H1 (cell line): ENCODE measurements at regions not wholly inside any gene's neighbourhood (a gene's known extent, or its start where the extent isn't known, plus 50 kb on each side); places are given as distances from the start of the nearest gene placed in this dataset.

Experiments used
- CTCF ChIA-PET: fragments of 300-600 bp; sonication (Branson Sonifier 250); formaldehyde crosslinking; loops from one replicate; lab custom pipeline; 2021; ENCODE audit not compliant: partially characterized antibody; lab: Charles Lee
- POLR2A ChIA-PET: fragments of 300-600 bp; sonication (Branson Sonifier 250); formaldehyde crosslinking; loops from one replicate; lab custom pipeline; 2021; ENCODE audit warnings: inconsistent platforms; ENCODE audit not compliant: partially characterized antibody; lab: Charles Lee
- DNase-seq, 2 experiments: peaks; one replicate each; pipeline versions ENCODE4 v3.0.0 to v3.0.0-alpha.2; 2010 to 2022; ENCODE audit warnings: low spot score in 2 of 2, low read depth in 1 of 2, mixed read lengths in 1 of 2
- FAIRE-seq: peaks from 2 replicates; lab custom pipeline; 2011; peaks lifted over from hg19 to GRCh38; lab: Jason Lieb, UNC
- H2AFZ ChIP-seq: 2 replicates; pipeline ENCODE4 v1.8.1; 2012; ENCODE audit warnings: low read length, inconsistent platforms
- H2AK5ac ChIP-seq: 2 replicates; pipeline ENCODE4 v1.6.1; 2013; ENCODE audit warnings: low read depth, low read length
- H2BK120ac ChIP-seq: replicated peaks from 2 replicates; pipeline ENCODE3; 2013; ENCODE audit warnings: low read depth, low read length, inconsistent platforms
- H2BK12ac ChIP-seq: 2 replicates; pipeline ENCODE4 v1.6.1; 2013; ENCODE audit warnings: low read depth, low read length
- H2BK15ac ChIP-seq: 2 replicates; pipeline ENCODE4 v1.6.1; 2013; ENCODE audit warnings: low read length
- H2BK20ac ChIP-seq: 2 replicates; pipeline ENCODE4 v1.6.1; 2013; ENCODE audit warnings: low read length
- H2BK5ac ChIP-seq: 2 replicates; pipeline ENCODE4 v1.6.1; 2013; ENCODE audit warnings: low read depth, low read length
- H3K14ac ChIP-seq: 2 replicates; pipeline ENCODE4 v1.6.1; 2013; ENCODE audit warnings: inconsistent platforms; ENCODE audit not compliant: insufficient read length
- H3K18ac ChIP-seq: 2 replicates; pipeline ENCODE4 v1.6.1; 2013; ENCODE audit warnings: low read length; ENCODE audit errors: extremely low read depth
- H3K23ac ChIP-seq: 2 replicates; pipeline ENCODE4 v1.6.1; 2013; ENCODE audit warnings: inconsistent platforms; ENCODE audit not compliant: insufficient read length
- H3K23me2 ChIP-seq: 2 replicates; pipeline ENCODE4 v1.6.1; 2013; ENCODE audit warnings: low read depth, low read length
- H3K27ac ChIP-seq: 2 replicates; pipeline ENCODE4 v1.6.1; 2011; ENCODE audit warnings: low read depth, low read length, inconsistent platforms
- H3K27me3 ChIP-seq, 4 experiments: replicated peaks in 1 of 4; 1 replicate in 1 of 4; 2 replicates in 3 of 4; pipeline versions ENCODE4 v1.6.1 to v1.8.1; 2011 to 2013; ENCODE audit warnings: low read length in 3 of 4, mild to moderate bottlenecking in 3 of 4, inconsistent platforms in 2 of 4, mixed read lengths in 2 of 4, moderate library complexity in 1 of 4; ENCODE audit not compliant: control insufficient read depth in 3 of 4, insufficient read depth in 3 of 4; ENCODE audit errors: extremely low read depth in 1 of 4
- H3K36me3 ChIP-seq, 4 experiments: 2 replicates each; pipeline versions ENCODE4 v1.6.1 to v1.8.1; 2011 to 2013; ENCODE audit warnings: mild to moderate bottlenecking in 4 of 4, low read length in 3 of 4, moderate library complexity in 2 of 4, control low read depth in 1 of 4, inconsistent platforms in 1 of 4; ENCODE audit not compliant: insufficient read depth in 4 of 4, control insufficient read depth in 2 of 4
- H3K4ac ChIP-seq: replicated peaks from 2 replicates; pipeline ENCODE3; 2013; ENCODE audit warnings: low read length, low read depth, mixed read lengths, inconsistent platforms; ENCODE audit not compliant: insufficient read length
- H3K4me1 ChIP-seq, 4 experiments: replicated peaks in 1 of 4; 1 replicate in 1 of 4; 2 replicates in 3 of 4; pipeline versions ENCODE4 v1.6.1 to v1.8.1; 2011 to 2013; ENCODE audit warnings: low read length in 3 of 4, inconsistent platforms in 2 of 4, mixed read lengths in 1 of 4; ENCODE audit not compliant: insufficient read depth in 4 of 4, control insufficient read depth in 3 of 4
- H3K4me2 ChIP-seq, 2 experiments: 2 replicates each; pipeline versions ENCODE4 v1.6.1 to v1.8.1; 2011 to 2013; ENCODE audit warnings: low read depth in 2 of 2, low read length in 2 of 2, control low read depth in 1 of 2, inconsistent platforms in 1 of 2, mild to moderate bottlenecking in 1 of 2; ENCODE audit not compliant: insufficient read depth in 1 of 2
- H3K4me3 ChIP-seq, 4 experiments: fragments of 200-600, 300-600 bp in 1 of 4; sonication (generic), shearing (Covaris generic), sonication (Bioruptor Twin) in 1 of 4; 2 replicates each; pipeline versions ENCODE4 v1.5.1 to v1.8.1; 2011 to 2016; ENCODE audit warnings: low read length in 4 of 4, low read depth in 3 of 4, control low read depth in 2 of 4, inconsistent platforms in 2 of 4, mild to moderate bottlenecking in 2 of 4, mixed read lengths in 1 of 4, moderate library complexity in 1 of 4; ENCODE audit not compliant: insufficient read depth in 2 of 4; ENCODE audit errors: extremely low read depth in 1 of 4
- H3K56ac ChIP-seq: replicated peaks from 2 replicates; pipeline ENCODE3; 2013; ENCODE audit warnings: low read depth, mild to moderate bottlenecking, mixed read lengths, low read length, inconsistent platforms; ENCODE audit not compliant: insufficient read length
- H3K79me1 ChIP-seq: 2 replicates; pipeline ENCODE4 v1.6.1; 2013; ENCODE audit warnings: low read depth, low read length, control low read depth
- H3K79me2 ChIP-seq, 2 experiments: 2 replicates each; pipeline versions ENCODE4 v1.6.1 to v1.8.1; 2012 to 2013; ENCODE audit warnings: low read length in 2 of 2, mild to moderate bottlenecking in 2 of 2, inconsistent platforms in 1 of 2; ENCODE audit not compliant: insufficient read depth in 2 of 2, control insufficient read depth in 1 of 2
- H3K9ac ChIP-seq, 4 experiments: replicated peaks in 1 of 4; 1 replicate in 1 of 4; 2 replicates in 3 of 4; pipeline versions ENCODE4 v1.6.1 to v1.8.1; 2011 to 2013; ENCODE audit warnings: low read depth in 3 of 4, low read length in 3 of 4, control low read depth in 2 of 4, mild to moderate bottlenecking in 2 of 4, moderate library complexity in 2 of 4, inconsistent platforms in 1 of 4; ENCODE audit errors: extremely low read depth in 1 of 4
- H3K9me3 ChIP-seq, 2 experiments: 2 replicates each; pipeline versions ENCODE4 v1.6.1 to v1.8.1; 2012 to 2013; ENCODE audit warnings: mild to moderate bottlenecking in 2 of 2, moderate library complexity in 2 of 2, control low read depth in 1 of 2, inconsistent platforms in 1 of 2, low read depth in 1 of 2, low read length in 1 of 2, mixed read lengths in 1 of 2; ENCODE audit not compliant: insufficient read depth in 2 of 2
- H4K20me1 ChIP-seq, 2 experiments: replicated peaks in 1 of 2; 2 replicates each; pipeline versions ENCODE3 to v1.8.1; 2011 to 2013; ENCODE audit warnings: inconsistent platforms in 2 of 2, low read length in 2 of 2, mild to moderate bottlenecking in 1 of 2; ENCODE audit not compliant: insufficient read depth in 2 of 2, control insufficient read depth in 1 of 2
- H4K5ac ChIP-seq: 2 replicates; pipeline ENCODE4 v1.6.1; 2013; ENCODE audit warnings: low read length, low read depth, mixed read lengths, inconsistent platforms; ENCODE audit not compliant: insufficient read length
- H4K8ac ChIP-seq: 2 replicates; pipeline ENCODE4 v1.8.0; 2013; ENCODE audit warnings: mild to moderate bottlenecking, moderate library complexity, low read length, inconsistent platforms; ENCODE audit not compliant: insufficient read depth; ENCODE audit errors: extremely low read depth
- H4K91ac ChIP-seq: replicated peaks from 2 replicates; pipeline ENCODE3; 2013; ENCODE audit warnings: low read length, mixed read lengths, inconsistent platforms; ENCODE audit not compliant: insufficient read length
- BRCA1 ChIP-seq: IDR thresholded peaks from 2 replicates; pipeline ENCODE4 v1.6.1; 2012; ENCODE audit warnings: low read depth, low read length, improper control_type of control experiment
- CEBPB ChIP-seq: IDR thresholded peaks from 2 replicates; pipeline ENCODE4 v1.6.1; 2012; ENCODE audit warnings: low read depth, low read length
- GABPA ChIP-seq: IDR thresholded peaks from 2 replicates; pipeline ENCODE4 v1.6.1; 2011; ENCODE audit warnings: mild to moderate bottlenecking, low read length, moderate library complexity, borderline replicate concordance; ENCODE audit not compliant: insufficient read depth
- HDAC2 ChIP-seq, 2 experiments: fragments of 300-600 bp in 1 of 2; sonication (generic) in 1 of 2; IDR thresholded peaks; 2 replicates each; pipeline ENCODE4 v1.6.1; 2011 to 2012; ENCODE audit warnings: low read depth in 2 of 2, low read length in 2 of 2, mild to moderate bottlenecking in 2 of 2, moderate library complexity in 2 of 2, borderline replicate concordance in 1 of 2, inconsistent platforms in 1 of 2
- RAD21 ChIP-seq, 2 experiments: IDR thresholded peaks in 1 of 2; conservative IDR thresholded peaks in 1 of 2; 2 replicates each; pipeline ENCODE4 v1.6.1; 2011; ENCODE audit warnings: low read depth in 2 of 2, low read length in 2 of 2, improper control_type of control experiment in 1 of 2, inconsistent platforms in 1 of 2, mild to moderate bottlenecking in 1 of 2, moderate library complexity in 1 of 2
- WGBS, 2 experiments: shearing (Covaris generic) in 1 of 2; methylation state at CpG; one replicate each; pipeline versions ENCODE4 v1.1.6 to v1.1.7; 2013 to 2015; ENCODE audit warnings: low lambda C conversion rate in 2 of 2, mixed read lengths in 2 of 2, inconsistent platforms in 1 of 2, low coverage in 1 of 2, missing lambda C conversion rate in 1 of 2; ENCODE audit not compliant: insufficient replicate concordance in 2 of 2, insufficient coverage in 1 of 2, insufficient read length in 1 of 2; ENCODE audit errors: extremely low coverage in 1 of 2, missing lambda C conversion rate in 1 of 2; 5-methylcytosine and 5-hydroxymethylcytosine counted together
- TF ChIP-seq, protein P1 (sequence below): IDR thresholded peaks from 2 replicates; pipeline ENCODE4 v1.6.1; 2011; ENCODE audit warnings: low read length, improper control_type of control experiment
- TF ChIP-seq, protein P2 (sequence below), 3 experiments: IDR thresholded peaks; 1 replicate in 2 of 3; 2 replicates in 1 of 3; pipeline versions ENCODE4 v1.5.1 to v1.6.1; 2011; ENCODE audit warnings: low read length in 3 of 3, mild to moderate bottlenecking in 3 of 3, inconsistent platforms in 2 of 3, low read depth in 1 of 3, moderate library complexity in 1 of 3; ENCODE audit not compliant: insufficient read depth in 1 of 3; ENCODE audit errors: control extremely low read depth in 1 of 3

DNA sequence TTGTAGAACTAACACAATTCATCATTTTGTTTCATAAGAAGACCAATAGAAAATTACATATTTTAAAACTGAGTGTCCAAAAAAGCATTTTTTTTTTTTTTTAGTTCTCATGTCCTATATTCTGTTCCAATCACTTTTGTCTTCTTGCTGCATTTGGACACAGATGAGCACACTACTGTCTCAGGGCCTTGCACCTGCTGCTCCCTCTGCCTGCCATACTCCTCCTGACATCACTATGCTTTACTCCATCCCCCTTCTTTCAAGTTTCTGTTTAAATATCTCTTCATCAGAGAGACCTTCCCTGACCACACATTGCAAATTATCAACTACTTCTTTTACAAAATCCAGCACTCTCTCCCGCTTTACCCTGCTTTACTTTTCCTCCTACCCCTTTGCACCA is 230.7 kb upstream of the GK2 start:
- Histone ChIP-seq H3K56ac (no peak overlapping the region), H3K27ac (no peak overlapping the region), H2BK12ac (no peak overlapping the region), H2BK5ac (no peak overlapping the region), H2AK5ac (no peak overlapping the region), H3K79me1 (no peaks in the 10 kb centered on the region), H3K14ac (no peak overlapping the region), H3K9ac (no peak overlapping the region), H4K5ac (no peak overlapping the region), H3K27me3 (no peaks in the 10 kb centered on the region), H2AFZ (no peak overlapping the region), H3K4me1 (no peaks in the 10 kb centered on the region), H3K79me2 (no peaks in the 10 kb centered on the region), H3K23ac (no peak overlapping the region), H4K8ac (no peak overlapping the region), H3K9me3 (no peaks in the 10 kb centered on the region), H2BK20ac (no peak overlapping the region), H3K18ac (no peak overlapping the region), H2BK120ac (no peak overlapping the region), H4K91ac (no peak overlapping the region), H3K4me3 (no peak overlapping the region), H3K4ac (no peak overlapping the region), H3K4me2 (no peak overlapping the region), H4K20me1 (no peaks in the 10 kb centered on the region), H3K23me2 (no peaks in the 10 kb centered on the region), H2BK15ac (no peak overlapping the region), H3K36me3 (no peaks in the 10 kb centered on the region)
- CTCF ChIA-PET, result interaction anchor here (0.6 to 0.9 kb wide), 3 partner anchors 312 to 629 kb away, joined by 3 to 6 read pairs (median 4); no protein-coding TSS in a partner anchor
- 85% methylated on average over 1 of the region's 1 CpG; no CpG with 5 or more reads in 1 of the 2 experiments for WGBS, 2 experiments
- POLR2A ChIA-PET, result interaction anchor here (0.7 kb wide), 1 partner anchor 9 kb away, joined by 5 read pairs; no protein-coding TSS in a partner anchor
- FAIRE-seq (no peak), DNase-seq (no peak)
- no peak for TF ChIP-seq HDAC2 (IDR thresholded peaks at IDR 0.05; ENCODE audit: borderline replicate concordance in 1 of 2, low read depth in 2 of 2, low read length in 2 of 2)
- no peak for TF ChIP-seq CEBPB
- TF ChIP-seq RAD21 (IDR thresholded peaks at IDR 0.05 in 1 of 2, conservative IDR thresholded peaks at IDR 0.05 in 1 of 2; ENCODE audit: low read depth in 2 of 2, low read length in 2 of 2), result 0 out of 4 replicates have a peak, but pooled peaks of 1 of the 2 experiments have one; percentile 8
- no peak for TF ChIP-seq GABPA
- TF ChIP-seq, protein P1, sequence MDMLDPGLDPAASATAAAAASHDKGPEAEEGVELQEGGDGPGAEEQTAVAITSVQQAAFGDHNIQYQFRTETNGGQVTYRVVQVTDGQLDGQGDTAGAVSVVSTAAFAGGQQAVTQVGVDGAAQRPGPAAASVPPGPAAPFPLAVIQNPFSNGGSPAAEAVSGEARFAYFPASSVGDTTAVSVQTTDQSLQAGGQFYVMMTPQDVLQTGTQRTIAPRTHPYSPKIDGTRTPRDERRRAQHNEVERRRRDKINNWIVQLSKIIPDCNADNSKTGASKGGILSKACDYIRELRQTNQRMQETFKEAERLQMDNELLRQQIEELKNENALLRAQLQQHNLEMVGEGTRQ, result no peak
- TF ChIP-seq, protein P2, sequence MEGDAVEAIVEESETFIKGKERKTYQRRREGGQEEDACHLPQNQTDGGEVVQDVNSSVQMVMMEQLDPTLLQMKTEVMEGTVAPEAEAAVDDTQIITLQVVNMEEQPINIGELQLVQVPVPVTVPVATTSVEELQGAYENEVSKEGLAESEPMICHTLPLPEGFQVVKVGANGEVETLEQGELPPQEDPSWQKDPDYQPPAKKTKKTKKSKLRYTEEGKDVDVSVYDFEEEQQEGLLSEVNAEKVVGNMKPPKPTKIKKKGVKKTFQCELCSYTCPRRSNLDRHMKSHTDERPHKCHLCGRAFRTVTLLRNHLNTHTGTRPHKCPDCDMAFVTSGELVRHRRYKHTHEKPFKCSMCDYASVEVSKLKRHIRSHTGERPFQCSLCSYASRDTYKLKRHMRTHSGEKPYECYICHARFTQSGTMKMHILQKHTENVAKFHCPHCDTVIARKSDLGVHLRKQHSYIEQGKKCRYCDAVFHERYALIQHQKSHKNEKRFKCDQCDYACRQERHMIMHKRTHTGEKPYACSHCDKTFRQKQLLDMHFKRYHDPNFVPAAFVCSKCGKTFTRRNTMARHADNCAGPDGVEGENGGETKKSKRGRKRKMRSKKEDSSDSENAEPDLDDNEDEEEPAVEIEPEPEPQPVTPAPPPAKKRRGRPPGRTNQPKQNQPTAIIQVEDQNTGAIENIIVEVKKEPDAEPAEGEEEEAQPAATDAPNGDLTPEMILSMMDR (IDR thresholded peaks at IDR 0.05; ENCODE audit: control extremely low read depth in 1 of 3, insufficient read depth in 1 of 3, low read depth in 1 of 3, low read length in 3 of 3), result no peak
- no peak for TF ChIP-seq BRCA1
